GM23338 (cell line): ENCODE measurements at regions not wholly inside any gene's neighbourhood (a gene's known extent, or its start where the extent isn't known, plus 50 kb on each side); places are given as distances from the start of the nearest gene placed in this dataset.

Experiments used
- ATAC-seq: fragments of 200-7000 bp; cut with Tn5 transposase; 3 replicates; pipeline ENCODE4 v1.9.1; 2020
- DNase-seq: peaks from one replicate; pipeline ENCODE4 v3.0.0-alpha.2; 2015; ENCODE audit warnings: low spot score
- H2AFZ ChIP-seq: fragments of 200-600 bp; sonication (generic); 2 replicates; pipeline ENCODE4 v1.8.0; 2016; ENCODE audit warnings: antibody characterized with exemption, mild to moderate bottlenecking, moderate library complexity
- H3F3A ChIP-seq: fragments of 200-600 bp; sonication (generic); replicated peaks from 2 replicates; pipeline ENCODE4 v1.8.0; 2017; ENCODE audit warnings: antibody characterized with exemption, mixed run types, low read depth
- H3K27ac ChIP-seq: fragments of 200-600 bp; sonication (generic); 2 replicates; pipeline ENCODE4 v1.6.1; 2016; ENCODE audit warnings: low read depth
- H3K27me3 ChIP-seq: fragments of 200-600 bp; sonication (generic); 2 replicates; pipeline ENCODE4 v1.8.0; 2016; ENCODE audit warnings: mild to moderate bottlenecking, mixed run types, moderate library complexity; ENCODE audit not compliant: insufficient read depth
- H3K36me3 ChIP-seq: fragments of 200-600 bp; sonication (generic); 2 replicates; pipeline ENCODE4 v1.8.0; 2016; ENCODE audit warnings: mild to moderate bottlenecking; ENCODE audit not compliant: insufficient read depth
- H3K4me1 ChIP-seq: fragments of 200-600 bp; sonication (generic); 2 replicates; pipeline ENCODE4 v1.8.0; 2016; ENCODE audit warnings: mild to moderate bottlenecking, moderate library complexity; ENCODE audit not compliant: insufficient read depth
- H3K4me2 ChIP-seq: fragments of 200-600 bp; sonication (generic); 2 replicates; pipeline ENCODE4 v1.7.1; 2017; ENCODE audit warnings: mixed run types
- H3K4me3 ChIP-seq: fragments of 200-600 bp; sonication (generic); 2 replicates; pipeline ENCODE4 v1.6.1; 2016; ENCODE audit warnings: mixed run types
- H3K79me2 ChIP-seq: fragments of 200-600 bp; sonication (generic); replicated peaks from 2 replicates; pipeline ENCODE4 v1.8.0; 2017; ENCODE audit warnings: mild to moderate bottlenecking; ENCODE audit not compliant: insufficient read depth
- H3K9me2 ChIP-seq: fragments of 200-600 bp; sonication (generic); 2 replicates; pipeline ENCODE4 v1.8.0; 2017; ENCODE audit not compliant: insufficient read depth
- H4K20me1 ChIP-seq: fragments of 200-600 bp; sonication (generic); replicated peaks from 2 replicates; pipeline ENCODE4 v1.8.0; 2017; ENCODE audit warnings: mild to moderate bottlenecking; ENCODE audit not compliant: insufficient read depth
- H3K27ac Mint-ChIP-seq: 2 replicates; pipeline ENCODE4 v1.8.0; 2020; ENCODE audit warnings: inconsistent platforms, mild to moderate bottlenecking, moderate library complexity, mixed read lengths
- H3K27me3 Mint-ChIP-seq: 3 replicates; pipeline ENCODE4 v1.8.0; 2022; ENCODE audit warnings: low read depth, mild to moderate bottlenecking, moderate library complexity, mixed read lengths, inconsistent platforms; ENCODE audit not compliant: insufficient read depth, poor library complexity
- H3K36me3 Mint-ChIP-seq: 3 replicates; pipeline ENCODE4 v1.8.0; 2021; ENCODE audit warnings: low read depth, mild to moderate bottlenecking, inconsistent platforms, moderate library complexity, mixed read lengths
- H3K4me1 Mint-ChIP-seq: 3 replicates; pipeline ENCODE4 v1.8.0; 2020; ENCODE audit warnings: mild to moderate bottlenecking, inconsistent platforms, mixed read lengths
- H3K4me3 Mint-ChIP-seq: 3 replicates; pipeline ENCODE4 v1.8.0; 2021; ENCODE audit warnings: moderate library complexity, mild to moderate bottlenecking, inconsistent platforms, mixed read lengths
- H3K9me3 Mint-ChIP-seq: 3 replicates; pipeline ENCODE4 v1.8.0; 2020; ENCODE audit warnings: moderate library complexity, mild to moderate bottlenecking, inconsistent platforms, mixed read lengths
- JUNB ChIP-seq: IDR thresholded peaks from one replicate; pipeline ENCODE4 v1.6.1; 2016; ENCODE audit warnings: antibody characterized with exemption; ENCODE audit not compliant: unreplicated experiment
- NANOG ChIP-seq: IDR thresholded peaks from 2 replicates; pipeline ENCODE4 v1.6.1; 2016; ENCODE audit warnings: antibody characterized with exemption, borderline replicate concordance
- POLR2AphosphoS5 ChIP-seq: IDR thresholded peaks from 2 replicates; pipeline ENCODE4 v1.6.1; 2016; ENCODE audit warnings: antibody characterized with exemption, low read depth
- ZNF114 ChIP-seq: fragments of 250-450 bp; sonication (Bioruptor Pico); IDR thresholded peaks from 2 replicates; pipeline ENCODE4 v1.5.0; 2020; ENCODE audit warnings: mild to moderate bottlenecking, moderate library complexity
- ZNF331 ChIP-seq: fragments of 250-450 bp; sonication (Bioruptor Pico); IDR thresholded peaks from 2 replicates; pipeline ENCODE4 v1.5.0; 2020; ENCODE audit warnings: low read depth, mild to moderate bottlenecking, moderate library complexity
- TF ChIP-seq, protein P1 (sequence below), 2 experiments: fragments of 200-600 bp in 1 of 2; sonication (generic) in 1 of 2; conservative IDR thresholded peaks; 2 replicates each; pipeline versions ENCODE4 v1.5.1 to v1.6.1; 2016 to 2017; ENCODE audit warnings: antibody characterized with exemption in 2 of 2, low read depth in 2 of 2, mild to moderate bottlenecking in 2 of 2, moderate library complexity in 1 of 2
- TF ChIP-seq, protein P2 (sequence below): fragments of 250-450 bp; sonication (Bioruptor Pico); IDR thresholded peaks from 2 replicates; pipeline ENCODE4 v1.5.0; 2020; ENCODE audit warnings: mild to moderate bottlenecking, moderate library complexity

DNA sequence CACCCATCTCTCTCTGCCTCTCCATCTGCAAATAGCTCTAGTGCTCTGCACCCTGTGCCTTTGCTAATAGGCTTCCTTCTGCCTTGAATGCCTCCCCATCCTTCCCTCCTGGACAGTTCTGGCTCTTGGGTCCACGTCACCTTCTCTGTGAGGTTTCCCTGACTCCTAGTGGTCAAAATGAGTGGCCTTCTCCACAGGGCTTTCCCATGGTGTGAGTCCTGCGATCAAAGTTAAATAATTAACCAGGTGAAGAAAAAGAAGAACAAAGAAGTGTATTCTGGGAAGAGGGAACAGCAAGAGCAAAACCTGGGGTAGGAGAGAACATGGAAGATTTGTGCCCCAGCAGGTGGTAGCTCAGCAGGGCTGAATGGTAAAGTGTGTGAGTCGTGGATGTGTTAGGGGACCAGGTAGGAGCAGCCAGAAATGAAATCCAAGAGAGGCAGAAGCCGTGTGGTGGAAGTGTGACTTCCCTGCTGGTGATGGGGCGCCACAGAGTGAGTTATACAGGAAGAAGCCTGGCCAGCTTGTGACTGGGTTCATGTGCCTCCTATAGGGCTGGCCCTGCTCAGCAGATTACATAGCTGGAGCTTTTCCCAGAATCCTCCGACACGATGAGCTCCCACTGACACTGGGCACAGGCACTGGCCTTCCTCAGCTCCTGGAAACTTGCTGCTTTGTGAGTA lies 93.8 kb upstream of the LDAH start (continued):
- TF ChIP-seq, protein P1, sequence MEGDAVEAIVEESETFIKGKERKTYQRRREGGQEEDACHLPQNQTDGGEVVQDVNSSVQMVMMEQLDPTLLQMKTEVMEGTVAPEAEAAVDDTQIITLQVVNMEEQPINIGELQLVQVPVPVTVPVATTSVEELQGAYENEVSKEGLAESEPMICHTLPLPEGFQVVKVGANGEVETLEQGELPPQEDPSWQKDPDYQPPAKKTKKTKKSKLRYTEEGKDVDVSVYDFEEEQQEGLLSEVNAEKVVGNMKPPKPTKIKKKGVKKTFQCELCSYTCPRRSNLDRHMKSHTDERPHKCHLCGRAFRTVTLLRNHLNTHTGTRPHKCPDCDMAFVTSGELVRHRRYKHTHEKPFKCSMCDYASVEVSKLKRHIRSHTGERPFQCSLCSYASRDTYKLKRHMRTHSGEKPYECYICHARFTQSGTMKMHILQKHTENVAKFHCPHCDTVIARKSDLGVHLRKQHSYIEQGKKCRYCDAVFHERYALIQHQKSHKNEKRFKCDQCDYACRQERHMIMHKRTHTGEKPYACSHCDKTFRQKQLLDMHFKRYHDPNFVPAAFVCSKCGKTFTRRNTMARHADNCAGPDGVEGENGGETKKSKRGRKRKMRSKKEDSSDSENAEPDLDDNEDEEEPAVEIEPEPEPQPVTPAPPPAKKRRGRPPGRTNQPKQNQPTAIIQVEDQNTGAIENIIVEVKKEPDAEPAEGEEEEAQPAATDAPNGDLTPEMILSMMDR (conservative IDR thresholded peaks at IDR 0.05; ENCODE audit: low read depth in 2 of 2) = peak; percentile 23 to 62; a peak in 3 of 4 replicates

DNA sequence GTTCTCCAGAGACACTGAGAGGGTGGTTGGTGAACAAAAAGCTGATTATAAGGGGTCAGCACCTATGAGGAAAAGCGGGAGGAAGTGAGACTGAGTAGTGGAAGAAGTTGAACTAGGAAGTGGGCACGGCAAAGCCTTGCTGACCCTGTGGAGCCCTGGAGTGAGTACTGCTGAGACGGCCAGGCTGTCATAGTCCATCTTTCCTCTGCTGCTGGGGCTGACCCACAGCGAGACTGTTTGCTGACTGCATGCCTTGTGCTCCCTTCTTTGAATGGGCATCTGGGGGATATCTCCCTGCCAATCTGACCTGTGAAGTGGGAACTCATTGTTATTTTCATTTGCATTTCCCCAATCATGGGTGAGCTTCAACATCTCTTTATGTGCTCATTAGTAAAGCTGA lies 92.4 kb upstream of the LDAH start:
- DNase-seq = no peak
- Histone ChIP-seq H3K27me3 (no peaks in the 10 kb centered on the region), H4K20me1 (no peaks in the 10 kb centered on the region), H3K79me2 (no peaks in the 10 kb centered on the region), H3K4me2 (no peak overlapping the region), H3K4me3 (no peak overlapping the region), H3K27ac (no peak overlapping the region), H2AFZ (no peak overlapping the region), H3F3A (no peaks in the 10 kb centered on the region), H3K4me1 (no peaks in the 10 kb centered on the region), H3K36me3 (no peaks in the 10 kb centered on the region), H3K9me2 (no peaks in the 10 kb centered on the region)
- Mint-ChIP-seq H3K4me1 (peaks cover 3% of the 10 kb centered on the region; the same call in 1 of the 3 replicates), H3K27ac (no peak overlapping the region), H3K9me3 (peaks cover 26% of the 10 kb centered on the region), H3K36me3 (peaks cover 7% of the 10 kb centered on the region; the same call in 1 of the 3 replicates), H3K27me3 (peaks cover 4% of the 10 kb centered on the region), H3K4me3 (no peak overlapping the region)
- ATAC-seq = no peak
- TF ChIP-seq ZNF331 (CRISPR knock-in tag) = no peak

DNA sequence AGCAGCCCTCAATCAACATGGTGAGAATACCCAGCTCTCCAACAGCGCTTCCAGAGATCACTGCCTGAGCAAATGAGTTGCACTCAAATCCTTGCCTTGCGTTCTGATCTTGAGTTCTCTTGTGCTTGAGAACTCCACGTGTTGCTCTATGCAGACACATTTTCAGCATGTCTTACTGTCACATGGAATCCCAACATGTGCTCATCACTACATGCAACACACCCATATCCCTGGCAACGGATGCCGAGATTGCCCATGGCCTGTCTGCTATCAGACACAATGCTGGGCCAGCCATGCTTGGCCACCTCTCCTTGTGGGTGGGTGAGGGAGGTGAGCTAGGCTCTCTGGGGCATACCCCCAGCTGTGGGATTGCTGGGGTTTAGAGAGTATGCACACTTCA lies 91.9 kb upstream of the LDAH start:
- DNase-seq = no peak
- H3K27ac ChIP-seq = no peak overlapping the region
- H2AFZ ChIP-seq = no peak overlapping the region
- no peak for ATAC-seq
- H3K27me3 ChIP-seq = no peaks in the 10 kb centered on the region
- H3K4me3 ChIP-seq = no peak overlapping the region
- Mint-ChIP-seq H3K36me3 (peaks cover 7% of the 10 kb centered on the region; the same call in 1 of the 3 replicates), H3K27me3 (peaks cover 4% of the 10 kb centered on the region), H3K9me3 (peaks cover 31% of the 10 kb centered on the region), H3K4me1 (peaks cover 3% of the 10 kb centered on the region; the same call in 1 of the 3 replicates), H3K27ac (no peak overlapping the region), H3K4me3 (no peak overlapping the region)
- H3K9me2 ChIP-seq = no peaks in the 10 kb centered on the region
- H3F3A ChIP-seq = no peaks in the 10 kb centered on the region
- no peaks in the 10 kb centered on the region for H4K20me1 ChIP-seq
- H3K4me1 ChIP-seq = no peaks in the 10 kb centered on the region
- no peak overlapping the region for H3K4me2 ChIP-seq
- H3K79me2 ChIP-seq = no peaks in the 10 kb centered on the region
- H3K36me3 ChIP-seq = no peaks in the 10 kb centered on the region
- TF ChIP-seq POLR2AphosphoS5 (no peak), NANOG (no peak), ZNF331 (CRISPR knock-in tag) (no peak), ZNF114 (CRISPR knock-in tag) (no peak), JUNB (no peak)
- TF ChIP-seq, protein P1 (conservative IDR thresholded peaks at IDR 0.05; ENCODE audit: low read depth in 2 of 2) = no peak
- TF ChIP-seq, protein P2, sequence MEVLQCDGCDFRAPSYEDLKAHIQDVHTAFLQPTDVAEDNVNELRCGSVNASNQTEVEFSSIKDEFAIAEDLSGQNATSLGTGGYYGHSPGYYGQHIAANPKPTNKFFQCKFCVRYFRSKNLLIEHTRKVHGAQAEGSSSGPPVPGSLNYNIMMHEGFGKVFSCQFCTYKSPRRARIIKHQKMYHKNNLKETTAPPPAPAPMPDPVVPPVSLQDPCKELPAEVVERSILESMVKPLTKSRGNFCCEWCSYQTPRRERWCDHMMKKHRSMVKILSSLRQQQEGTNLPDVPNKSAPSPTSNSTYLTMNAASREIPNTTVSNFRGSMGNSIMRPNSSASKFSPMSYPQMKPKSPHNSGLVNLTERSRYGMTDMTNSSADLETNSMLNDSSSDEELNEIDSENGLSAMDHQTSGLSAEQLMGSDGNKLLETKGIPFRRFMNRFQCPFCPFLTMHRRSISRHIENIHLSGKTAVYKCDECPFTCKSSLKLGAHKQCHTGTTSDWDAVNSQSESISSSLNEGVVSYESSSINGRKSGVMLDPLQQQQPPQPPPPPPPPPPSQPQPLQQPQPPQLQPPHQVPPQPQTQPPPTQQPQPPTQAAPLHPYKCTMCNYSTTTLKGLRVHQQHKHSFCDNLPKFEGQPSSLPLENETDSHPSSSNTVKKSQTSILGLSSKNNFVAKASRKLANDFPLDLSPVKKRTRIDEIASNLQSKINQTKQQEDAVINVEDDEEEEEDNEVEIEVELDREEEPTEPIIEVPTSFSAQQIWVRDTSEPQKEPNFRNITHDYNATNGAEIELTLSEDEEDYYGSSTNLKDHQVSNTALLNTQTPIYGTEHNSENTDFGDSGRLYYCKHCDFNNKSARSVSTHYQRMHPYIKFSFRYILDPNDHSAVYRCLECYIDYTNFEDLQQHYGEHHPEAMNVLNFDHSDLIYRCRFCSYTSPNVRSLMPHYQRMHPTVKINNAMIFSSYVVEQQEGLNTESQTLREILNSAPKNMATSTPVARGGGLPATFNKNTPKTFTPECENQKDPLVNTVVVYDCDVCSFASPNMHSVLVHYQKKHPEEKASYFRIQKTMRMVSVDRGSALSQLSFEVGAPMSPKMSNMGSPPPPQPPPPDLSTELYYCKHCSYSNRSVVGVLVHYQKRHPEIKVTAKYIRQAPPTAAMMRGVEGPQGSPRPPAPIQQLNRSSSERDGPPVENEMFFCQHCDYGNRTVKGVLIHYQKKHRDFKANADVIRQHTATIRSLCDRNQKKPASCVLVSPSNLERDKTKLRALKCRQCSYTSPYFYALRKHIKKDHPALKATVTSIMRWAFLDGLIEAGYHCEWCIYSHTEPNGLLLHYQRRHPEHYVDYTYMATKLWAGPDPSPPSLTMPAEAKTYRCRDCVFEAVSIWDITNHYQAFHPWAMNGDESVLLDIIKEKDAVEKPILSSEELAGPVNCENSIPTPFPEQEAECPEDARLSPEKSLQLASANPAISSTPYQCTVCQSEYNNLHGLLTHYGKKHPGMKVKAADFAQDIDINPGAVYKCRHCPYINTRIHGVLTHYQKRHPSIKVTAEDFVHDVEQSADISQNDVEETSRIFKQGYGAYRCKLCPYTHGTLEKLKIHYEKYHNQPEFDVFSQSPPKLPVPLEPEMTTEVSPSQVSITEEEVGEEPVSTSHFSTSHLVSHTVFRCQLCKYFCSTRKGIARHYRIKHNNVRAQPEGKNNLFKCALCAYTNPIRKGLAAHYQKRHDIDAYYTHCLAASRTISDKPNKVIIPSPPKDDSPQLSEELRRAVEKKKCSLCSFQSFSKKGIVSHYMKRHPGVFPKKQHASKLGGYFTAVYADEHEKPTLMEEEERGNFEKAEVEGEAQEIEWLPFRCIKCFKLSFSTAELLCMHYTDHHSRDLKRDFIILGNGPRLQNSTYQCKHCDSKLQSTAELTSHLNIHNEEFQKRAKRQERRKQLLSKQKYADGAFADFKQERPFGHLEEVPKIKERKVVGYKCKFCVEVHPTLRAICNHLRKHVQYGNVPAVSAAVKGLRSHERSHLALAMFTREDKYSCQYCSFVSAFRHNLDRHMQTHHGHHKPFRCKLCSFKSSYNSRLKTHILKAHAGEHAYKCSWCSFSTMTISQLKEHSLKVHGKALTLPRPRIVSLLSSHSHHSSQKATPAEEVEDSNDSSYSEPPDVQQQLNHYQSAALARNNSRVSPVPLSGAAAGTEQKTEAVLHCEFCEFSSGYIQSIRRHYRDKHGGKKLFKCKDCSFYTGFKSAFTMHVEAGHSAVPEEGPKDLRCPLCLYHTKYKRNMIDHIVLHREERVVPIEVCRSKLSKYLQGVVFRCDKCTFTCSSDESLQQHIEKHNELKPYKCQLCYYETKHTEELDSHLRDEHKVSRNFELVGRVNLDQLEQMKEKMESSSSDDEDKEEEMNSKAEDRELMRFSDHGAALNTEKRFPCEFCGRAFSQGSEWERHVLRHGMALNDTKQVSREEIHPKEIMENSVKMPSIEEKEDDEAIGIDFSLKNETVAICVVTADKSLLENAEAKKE = no peak
